Activated CD4-positive, alpha-beta T cell treated with anti-CD3 and anti-CD28 coated beads for 24 hours (primary cell): ENCODE measurements at regions not wholly inside any gene's neighbourhood (a gene's known extent, or its start where the extent isn't known, plus 50 kb on each side); places are given as distances from the start of the nearest gene placed in this dataset.

ENCODE experiments used
- DNase-seq, 2 donors: peaks; one replicate each; pipeline ENCODE4 v3.0.0-alpha.2; 2020; ENCODE audit warnings: low read depth in 2 of 2

DNA sequence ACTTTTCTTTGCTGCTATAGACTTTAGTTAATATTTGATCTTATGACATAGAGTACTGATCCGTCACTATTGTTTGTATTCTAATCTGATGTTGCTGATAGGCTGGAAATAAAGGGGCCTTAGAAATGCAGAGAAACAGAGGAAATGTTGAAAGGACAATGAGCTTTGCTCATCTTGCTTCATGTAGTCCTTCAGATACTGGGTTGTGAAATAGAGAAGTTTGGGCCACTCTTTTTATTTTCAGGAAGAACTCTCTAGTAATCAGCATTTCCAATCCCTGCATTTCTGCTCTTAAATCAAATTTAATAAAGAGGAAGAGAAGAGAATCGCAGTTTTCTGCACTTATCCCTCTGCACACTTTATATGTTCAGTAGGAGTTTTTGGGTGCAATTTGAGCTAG, 192.8 kb upstream of the THBS1 start:
- DNase-seq: no peak

DNA sequence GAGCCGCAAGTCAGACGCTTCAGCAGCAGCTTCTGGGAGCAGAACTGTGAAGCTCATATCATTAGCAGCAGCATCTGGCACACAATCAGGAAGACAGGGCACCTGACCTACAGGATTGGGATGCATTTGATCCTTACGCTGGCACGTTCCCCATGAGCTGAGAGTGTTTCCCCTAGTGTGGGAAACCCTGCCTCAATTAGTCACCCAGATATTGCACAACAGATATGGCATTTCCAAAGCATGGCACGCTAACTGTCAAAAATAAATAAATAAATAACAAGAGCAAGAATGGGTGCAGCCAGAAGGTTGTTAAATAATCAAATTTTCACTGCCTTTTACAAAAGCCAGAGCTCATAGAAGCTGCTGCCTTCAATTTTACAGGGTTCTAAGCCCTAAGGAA, 189.6 kb upstream of the THBS1 start:
- DNase-seq: no peak

DNA sequence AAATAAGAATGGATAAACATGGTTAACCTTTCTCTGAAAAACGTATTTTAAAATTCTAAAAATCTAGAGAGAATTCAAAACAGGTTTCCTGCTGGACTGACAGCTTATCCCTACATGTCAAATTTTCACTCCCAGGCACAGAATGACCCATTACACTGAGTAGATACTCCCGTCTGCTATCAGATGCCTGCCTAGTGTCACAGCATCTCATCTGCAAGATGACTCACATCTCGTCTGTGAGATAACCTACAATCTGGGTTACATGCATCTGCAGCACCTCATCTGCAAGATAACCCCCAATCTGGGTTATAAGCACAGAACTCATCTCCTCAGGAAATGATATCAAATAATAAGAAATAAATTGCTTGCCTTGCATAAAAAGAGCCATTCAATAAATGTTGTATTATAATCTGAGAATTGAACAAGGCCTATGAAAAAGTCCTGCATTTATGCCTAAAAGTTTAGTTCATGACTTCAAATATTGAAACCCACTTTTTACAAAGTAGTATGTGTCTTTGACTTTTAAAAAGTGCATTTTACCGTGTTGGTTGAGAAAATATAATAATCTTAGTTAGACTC, 188.3 kb upstream of the THBS1 start:
- no peak for DNase-seq

DNA sequence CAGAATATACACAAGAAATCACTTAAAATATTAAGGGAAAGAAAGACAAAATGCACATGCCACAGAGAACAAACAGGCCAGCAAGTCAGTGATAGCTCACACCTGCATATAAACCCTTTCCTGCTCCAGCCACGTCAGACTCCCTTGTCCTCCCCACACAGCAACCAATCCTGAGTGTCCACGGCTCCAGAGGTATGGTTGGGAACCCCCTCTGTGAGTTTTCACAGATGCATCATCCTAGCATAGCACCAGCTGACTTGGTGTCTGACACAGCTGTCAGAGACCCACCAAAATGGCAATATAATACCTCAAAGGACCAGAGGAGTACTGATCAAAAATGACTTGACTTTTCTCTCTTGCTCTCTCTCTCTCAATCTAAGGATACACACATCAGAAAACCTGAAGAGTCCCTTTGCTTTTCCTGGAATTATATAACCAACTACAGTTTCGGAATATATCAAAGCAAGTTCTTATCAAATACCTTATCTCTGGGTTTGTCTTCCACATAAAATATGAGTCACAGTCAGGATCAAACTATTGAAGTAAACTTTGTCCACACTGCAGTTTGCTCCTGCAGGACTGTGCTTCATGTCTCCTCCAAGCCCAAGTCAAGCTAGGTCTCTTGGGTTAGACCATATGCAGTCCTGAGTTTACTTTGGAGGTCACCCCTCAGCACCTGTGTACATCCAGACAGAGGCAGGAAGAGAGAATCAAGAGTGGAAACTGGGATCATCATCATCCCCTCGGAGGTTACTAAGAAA, 187.1 kb upstream of the THBS1 start:
- DNase-seq: no peak

DNA sequence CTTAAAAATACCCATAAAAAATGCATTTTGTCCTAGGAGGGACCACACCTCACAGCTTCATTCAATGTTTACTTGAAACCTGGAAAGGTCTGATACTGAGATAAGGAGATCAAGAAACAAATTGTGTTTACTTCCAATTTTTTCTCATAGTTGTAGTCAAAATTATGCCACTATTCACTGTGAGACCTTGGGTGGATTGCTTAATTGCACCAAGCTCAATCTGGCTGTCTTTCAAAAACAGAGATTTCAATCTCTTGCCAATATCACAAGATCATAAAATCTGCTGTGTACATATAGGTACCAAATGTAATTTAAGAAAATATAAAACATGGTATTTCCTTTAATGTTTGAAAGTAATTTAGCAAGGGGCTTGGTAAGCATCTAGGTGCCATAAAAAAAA, 186.4 kb upstream of the THBS1 start:
- no peak for DNase-seq

DNA sequence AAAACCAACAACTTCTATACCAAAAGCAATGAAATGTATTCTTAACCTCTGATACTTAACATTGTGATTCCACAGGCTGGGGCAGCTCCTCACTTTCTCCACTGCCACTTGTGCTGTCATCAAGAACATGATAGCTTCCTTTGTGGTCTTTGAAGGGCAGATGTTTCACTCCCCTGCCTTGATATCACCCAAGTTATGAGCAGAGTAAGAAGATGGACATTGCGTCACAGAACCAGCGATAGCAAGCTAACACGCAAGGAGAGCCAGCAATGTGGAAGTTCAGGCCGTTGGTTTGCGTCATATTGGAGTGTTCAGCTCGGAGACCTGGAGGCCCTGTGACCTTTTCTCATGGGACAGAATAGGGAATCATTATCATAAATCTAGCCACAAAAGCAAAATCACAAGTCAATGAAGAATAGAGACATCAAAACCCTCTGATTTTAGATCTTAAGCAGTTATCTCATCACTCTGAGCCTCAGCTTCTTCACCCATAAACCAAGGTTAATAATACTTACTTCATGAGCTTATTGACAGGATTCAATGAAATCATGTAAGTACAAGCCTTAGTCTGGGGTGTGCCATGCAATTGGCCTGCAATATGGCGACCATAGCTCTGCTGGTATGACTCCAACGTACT, 183.8 kb upstream of the THBS1 start:
- DNase-seq: no peak

DNA sequence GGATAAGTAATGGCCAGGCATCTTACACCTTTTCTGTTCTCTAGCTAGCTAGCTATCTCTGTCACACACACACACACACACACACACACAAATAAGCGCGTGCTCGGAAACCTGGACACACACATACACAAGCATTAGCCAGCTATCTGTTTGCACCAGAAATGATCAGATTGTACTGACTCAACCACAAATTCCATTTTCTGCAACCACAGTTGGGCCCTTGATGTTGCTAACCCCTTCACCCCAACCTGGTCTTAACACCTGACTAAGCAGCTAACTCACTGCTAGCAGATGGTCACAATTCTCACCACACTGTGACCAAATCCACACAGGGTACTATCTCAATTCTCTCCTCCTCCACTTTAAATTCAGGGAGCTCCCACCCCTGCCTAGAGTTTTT, 183.0 kb upstream of the THBS1 start:
- DNase-seq: no peak

DNA sequence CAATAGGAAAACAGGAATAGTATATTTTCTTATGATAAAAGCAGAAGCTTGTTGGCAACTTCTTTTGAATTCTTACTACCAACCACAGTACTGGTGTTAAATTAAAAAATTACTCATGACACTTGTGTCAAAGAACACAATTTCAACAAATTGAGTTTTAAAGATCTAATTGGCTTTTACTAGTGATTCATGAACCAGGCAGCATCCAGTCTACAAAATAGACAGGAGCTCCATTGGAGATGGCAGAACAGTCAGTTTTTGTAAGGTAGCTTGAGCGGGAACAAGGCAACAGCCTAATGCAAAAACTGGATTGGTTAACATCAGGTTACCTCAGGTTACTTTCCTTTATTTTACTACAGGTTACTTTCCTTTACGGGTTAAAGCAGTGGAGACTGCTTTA, 181.3 kb upstream of the THBS1 start:
- no peak for DNase-seq

DNA sequence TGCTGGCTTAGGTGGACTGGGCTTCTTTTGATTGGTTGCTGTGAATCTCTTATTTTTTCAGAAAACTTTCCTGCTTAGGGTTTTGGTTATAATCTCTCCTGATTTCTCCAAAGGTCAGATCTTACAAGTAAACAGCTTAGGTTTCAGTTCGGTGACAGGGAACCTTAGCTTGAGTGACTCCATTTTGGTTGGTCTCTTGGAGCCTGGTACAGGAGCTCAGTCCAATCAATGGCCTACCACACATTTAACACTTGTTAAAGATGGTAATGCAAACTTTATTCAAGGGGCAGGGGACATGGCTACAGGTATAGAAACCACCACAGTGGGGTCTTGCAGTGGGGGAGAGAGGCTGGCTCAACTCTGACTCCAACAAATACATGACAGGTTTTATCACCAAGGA, 180.9 kb upstream of the THBS1 start:
- DNase-seq: no peak

DNA sequence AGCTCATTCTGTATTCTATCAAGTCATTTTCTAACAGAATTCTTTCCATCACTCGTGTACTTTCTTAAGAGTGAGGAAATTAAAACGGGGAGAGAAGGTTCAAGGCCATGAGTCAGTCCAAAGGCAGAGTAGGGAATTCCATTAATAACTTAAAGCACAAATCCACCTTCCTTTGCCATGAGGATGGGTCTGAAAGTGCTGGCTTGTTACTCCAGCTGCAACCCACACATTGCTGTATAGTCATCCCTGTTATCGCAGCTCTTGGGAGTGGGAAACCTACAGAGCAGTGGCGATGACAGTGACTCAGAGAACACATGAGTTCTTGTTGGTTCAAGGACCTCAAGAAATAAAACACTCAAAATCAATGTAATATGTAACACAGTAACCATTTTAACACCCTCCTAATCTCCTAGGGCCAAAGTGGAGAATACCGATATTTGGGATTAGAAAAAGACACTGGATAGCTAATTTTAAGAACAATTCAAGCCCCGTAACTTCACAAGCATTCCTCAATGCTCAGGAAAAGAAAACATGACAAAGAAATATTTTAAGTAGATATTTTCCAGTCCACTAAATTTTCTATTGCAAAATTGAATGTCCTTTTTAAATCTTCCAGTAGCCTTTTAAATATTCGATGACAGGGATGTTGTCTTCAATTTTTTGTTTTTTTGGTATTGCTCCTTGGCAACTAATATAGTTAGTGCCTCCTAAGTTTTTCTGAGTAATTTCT, 179.9 kb upstream of the THBS1 start:
- no peak for DNase-seq

DNA sequence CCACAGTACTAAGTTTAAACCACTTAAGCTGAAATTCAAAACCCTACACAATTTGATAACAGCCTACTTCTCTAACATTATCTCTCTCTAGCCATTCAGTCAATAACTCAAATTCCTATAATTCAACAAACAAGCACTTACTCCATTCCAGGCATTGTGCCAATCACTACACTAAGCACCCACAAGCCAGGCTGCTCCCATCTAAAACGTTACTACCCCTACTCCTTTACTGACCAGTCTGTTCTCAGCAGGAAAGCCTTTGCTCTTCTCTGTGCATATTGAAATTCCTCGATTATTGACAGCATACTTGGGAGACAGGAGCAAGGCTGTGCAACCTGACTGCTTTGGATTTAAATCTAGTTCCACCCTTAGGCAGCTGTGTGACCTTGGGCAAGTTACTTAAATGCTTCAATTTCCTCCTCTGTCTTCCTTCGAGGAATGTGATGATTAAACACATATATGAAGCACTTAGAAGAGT, 177.2 kb upstream of the THBS1 start:
- no peak for DNase-seq

DNA sequence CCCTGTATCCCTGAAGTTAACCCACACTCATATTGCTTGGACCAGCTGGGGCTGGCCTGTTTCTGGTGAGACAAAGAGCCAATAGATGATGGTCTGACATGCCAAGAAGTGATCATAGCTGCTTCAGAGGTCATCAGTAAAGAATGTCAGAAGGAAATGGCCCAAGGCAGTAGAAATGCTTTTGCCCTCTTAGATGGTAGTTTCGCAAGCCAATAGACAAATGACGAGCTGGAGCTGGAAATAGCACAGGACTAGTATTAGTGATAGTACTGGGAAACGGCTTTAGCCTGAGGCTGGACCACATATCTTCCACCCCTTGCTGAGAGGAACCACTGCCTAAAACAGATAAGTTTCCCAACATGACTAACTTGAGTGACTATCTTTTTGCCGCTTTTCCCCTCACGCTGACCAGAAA, 176.1 kb upstream of the THBS1 start:
- DNase-seq: no peak

DNA sequence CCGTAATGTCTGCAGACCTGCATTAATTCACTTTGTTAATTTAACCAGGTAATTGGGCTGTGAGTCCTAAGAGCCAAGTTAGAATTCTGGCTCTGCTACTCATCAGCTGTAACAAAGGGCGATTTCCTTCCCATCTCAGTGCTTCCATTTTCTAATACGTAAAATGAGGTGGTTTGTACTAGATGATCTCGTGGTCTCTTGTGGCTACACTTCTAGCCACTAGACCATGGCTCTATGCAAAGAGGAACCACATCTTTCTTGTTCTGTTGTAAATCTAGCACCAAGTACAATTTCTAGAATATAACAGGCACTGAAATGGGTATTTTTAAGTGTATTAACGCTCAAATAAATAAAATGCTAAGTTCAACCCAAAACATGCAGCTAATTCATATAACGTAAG, 174.4 kb upstream of the THBS1 start:
- no peak for DNase-seq

DNA sequence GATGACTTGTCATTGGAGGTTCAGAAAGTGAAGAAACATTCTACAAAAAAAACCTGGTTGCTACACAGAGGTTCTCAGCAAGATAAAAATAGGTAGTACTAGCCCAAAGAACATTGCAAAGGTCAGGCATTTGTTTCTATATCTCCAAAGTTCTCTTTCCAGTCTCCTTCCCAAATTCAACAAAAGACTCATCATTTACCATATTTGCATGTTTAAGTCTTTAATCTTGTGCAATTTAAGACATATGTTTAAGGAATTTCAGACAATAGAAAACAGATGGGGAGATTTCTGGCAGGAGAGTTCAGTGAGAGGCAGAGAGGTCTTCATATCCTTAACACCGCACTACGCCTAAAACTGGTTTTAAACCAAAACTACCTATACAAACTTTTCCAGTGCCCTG, 173.8 kb upstream of the THBS1 start:
- no peak for DNase-seq

DNA sequence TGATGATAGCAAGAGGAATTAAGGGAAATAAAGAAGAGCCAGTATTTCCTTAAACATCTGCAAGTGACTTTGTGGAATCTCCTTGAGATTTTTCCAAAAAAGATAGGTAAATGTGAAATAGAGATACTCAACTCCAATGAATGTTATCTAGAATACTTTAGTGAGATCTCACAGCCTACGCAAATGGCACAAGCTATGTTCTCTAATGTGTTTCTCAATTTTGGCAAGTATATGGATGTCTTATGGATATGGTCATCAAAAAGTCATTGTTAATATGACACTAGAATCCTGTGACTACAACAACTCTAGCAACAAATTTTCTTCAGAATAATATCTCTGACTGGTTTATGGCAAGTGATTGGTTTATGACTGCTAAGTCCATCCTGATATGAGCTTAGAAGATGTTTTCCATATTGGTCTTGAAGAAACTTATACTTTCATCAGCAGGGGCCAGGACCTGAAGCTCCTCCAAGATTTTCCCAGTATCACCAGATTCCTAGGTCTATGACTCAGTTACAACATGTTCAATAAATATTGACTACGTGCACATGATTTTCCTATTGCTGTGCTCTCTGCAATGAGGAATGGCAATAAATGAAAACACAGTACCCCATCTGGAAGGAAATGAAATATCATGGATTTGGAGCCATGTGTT, 170.9 kb upstream of the THBS1 start:
- DNase-seq: no peak

DNA sequence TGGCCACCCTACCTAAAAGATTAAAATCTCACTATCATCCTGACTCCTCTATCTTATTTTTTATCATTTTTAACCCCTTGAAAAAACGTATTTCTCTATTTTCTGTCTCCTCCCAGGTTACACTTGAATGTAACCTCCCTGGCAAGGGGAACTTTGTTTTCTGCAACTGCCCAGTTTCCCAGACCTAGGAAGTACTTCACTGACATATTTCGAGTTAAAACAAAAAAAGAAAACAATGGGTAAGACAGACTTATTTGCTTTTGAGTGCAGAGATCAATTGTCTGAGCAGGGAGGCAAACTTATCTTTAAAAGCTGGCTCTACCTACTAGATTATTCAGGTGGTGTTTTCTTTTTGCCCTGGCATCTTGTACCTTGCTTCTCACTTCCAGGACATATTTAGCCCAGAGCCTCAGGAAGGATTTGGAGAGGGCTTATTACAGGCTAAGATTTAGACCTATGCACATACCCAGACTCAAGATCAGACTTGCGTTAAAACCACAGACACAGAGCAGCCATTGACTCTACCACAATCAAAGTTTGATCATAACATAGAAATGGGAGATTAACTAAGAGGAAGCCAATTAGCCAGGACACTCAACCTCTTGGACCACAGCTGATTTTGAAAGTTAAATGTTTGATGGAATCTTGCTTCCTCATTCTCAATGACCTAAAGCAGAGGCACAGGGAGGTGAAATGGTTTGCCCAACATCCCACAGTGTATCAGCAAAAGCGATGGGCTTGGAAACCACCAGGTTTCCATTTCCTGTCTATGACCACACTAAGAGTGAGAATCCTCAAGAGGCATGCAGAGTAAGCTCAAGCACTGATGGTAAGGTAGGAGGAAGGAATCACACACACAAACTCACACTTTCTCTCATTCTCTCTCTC, 169.5 kb upstream of the THBS1 start:
- no peak for DNase-seq

DNA sequence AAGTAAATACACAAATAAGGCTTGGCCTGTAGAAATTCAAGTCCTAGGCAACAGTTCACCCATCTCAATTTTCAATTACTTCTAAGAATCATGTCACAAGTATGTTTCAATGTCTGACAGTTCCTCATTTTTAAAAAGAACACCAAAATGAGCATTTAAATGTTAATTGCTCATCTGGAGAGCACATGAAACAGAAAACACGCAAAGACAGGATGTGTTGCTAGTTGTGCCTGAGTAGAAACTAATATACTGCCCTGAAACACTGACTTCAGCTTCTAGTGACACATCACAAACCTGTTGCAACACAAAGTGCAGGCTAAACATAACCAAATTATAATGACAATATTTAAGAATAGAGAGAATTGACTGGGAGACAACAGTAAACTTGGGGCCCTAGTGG, 167.3 kb upstream of the THBS1 start:
- DNase-seq: no peak

DNA sequence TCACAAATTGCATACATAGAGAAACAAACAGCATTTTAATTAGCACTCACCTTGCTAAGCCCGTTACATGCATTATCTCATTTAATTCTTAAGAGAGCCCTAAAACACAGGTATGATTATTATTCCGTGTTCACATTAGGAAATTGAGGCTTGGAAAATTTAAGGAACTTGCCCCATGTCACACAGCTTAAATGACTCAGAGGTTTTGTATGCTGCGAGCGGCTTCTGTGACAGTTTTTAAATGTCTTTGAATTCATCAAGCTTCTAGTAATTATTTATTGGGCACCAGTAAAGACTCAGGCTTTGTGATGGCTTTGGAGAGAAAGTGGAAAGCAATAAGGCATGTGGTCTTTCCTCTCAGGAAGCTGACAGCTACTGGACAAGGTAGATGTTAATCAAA, 166.7 kb upstream of the THBS1 start:
- no peak for DNase-seq

DNA sequence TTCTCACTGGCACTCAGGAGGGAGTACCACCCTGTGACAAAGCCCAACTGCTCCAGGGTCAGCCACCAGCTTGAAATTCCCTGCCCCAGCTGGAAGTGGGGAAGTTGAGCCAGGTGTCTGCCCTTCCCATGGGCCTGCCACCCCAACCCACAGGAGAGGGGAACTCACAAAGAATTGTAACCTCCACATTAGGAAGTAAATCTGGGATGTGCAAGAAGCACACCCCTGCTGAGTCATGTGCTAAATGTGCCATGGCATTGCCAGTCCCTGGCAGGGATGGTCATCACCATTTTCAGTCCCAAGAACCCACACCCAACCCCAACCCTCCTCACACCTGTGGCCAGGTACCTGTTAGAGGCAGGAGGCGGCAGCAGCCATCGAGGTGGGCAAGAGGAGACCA, 165.2 kb upstream of the THBS1 start:
- DNase-seq: no peak

DNA sequence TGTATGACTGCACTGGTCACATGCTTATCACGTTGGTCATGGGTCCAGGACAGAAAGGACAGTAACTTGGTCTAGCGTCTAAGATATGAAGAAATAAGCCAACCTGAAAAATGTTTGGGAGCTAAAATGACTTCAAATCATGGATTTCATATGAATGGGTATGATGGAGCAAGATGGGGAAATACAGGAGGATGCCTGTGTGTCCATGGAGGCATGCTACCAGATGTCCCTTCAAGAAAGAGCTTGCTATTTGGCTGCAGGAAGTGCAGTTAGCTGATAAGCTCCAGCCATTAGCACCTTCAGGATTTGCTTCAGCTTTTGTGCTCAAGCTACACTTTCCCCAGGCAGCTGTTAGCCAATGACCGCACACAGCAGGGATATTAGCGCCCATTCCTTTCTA, 164.6 kb upstream of the THBS1 start:
- DNase-seq: no peak
